NCI-H82 (cell line): ENCODE measurements at regions not wholly inside any gene's neighbourhood (a gene's known extent, or its start where the extent isn't known, plus 50 kb on each side); places are given as distances from the start of the nearest gene placed in this dataset.

Source experiments
- DNase-seq: peaks from one replicate; lab custom pipeline; 2025; lab: John Stamatoyannopoulos, UW

DNA sequence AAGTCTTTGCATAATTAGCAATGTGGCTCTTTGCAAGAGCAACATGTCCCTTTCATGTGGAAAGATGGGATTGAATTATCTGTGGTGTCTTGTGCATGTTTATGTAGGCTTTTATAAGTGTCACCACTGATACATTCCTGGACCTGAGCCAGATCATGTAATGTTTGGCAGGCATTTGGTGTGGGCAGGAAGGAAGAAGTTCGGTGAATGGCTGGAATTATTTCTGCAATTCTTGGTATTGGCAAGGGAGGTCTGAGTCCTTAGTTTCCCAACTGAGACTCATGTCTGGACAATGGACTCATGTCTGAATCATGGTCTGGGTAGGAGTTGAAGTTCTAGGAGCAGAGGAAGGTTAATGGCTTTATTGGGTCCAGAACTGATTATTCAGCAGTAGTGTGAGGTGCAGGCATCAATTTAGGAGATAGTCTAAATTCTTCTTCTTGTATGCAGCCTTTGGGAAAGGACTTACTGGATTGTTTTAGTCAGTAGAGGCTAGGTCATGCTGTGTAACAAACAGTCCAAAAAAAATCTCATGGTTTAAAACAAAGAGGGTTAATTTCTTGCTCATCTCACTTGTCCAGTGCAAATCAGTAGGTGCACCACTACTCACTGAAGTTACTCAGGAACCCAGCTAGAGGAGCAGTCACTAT lies 186.5 kb upstream of the LHX5 start:
- peak; percentile 31 for DNase-seq

DNA sequence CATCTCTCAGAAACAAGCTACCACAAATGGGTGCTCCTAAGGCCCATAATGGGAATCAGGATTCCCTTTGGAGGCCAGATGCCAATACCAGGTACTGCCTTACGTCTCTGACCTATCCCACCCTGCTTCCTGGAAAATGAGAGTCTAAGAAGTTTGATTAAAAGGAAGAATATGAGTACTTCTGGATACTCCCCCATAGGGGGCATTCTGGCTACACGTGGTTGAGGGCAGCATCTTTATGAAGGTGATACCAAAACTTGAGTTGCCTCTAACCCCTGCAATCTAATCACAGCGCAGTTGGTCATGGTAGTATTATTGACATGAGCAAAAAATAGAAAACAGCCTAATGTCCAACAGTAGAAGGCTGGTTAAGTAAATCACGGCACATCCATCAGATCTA lies 184.2 kb upstream of the LHX5 start:
- peak; percentile 45 for DNase-seq

DNA sequence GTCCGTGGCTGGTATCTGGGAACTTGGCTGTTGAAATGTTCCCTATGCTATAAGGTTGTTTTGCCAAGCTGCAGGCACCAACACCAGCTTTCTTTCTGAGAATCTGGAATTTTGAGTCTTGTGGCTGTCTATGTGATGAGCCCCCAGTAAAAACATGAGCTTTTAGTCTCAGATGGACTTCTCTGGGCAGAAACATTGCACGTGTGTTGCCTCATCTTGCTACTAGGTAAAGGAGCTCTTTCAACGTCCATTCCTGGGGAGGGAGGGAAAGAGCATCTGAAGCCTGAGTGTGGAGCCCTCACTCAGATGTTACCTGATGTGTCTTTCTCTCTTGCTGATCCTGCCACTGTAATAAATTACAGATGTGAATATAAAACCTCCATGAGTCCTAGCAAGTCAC lies 183.8 kb upstream of the LHX5 start:
- DNase-seq, result no peak

DNA sequence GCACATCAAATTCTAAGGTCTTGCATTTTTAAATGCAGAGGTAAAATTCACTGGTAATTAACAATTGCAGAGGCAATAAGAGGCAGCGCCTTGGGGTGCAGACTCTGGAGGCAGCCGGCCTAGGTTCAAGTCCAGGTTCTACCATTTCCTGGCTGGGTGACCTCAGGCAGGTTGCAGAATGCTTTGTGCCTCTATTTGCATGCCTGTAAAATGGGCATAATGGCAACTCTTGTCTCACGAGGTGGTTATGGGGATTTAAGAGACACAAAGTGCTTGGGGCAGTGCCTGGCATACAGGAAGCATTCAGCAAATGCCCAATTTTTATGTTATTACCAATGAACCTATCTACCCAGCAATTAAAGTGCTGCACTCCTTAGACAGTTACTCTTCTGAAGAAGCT lies 180.0 kb upstream of the LHX5 start:
- no peak for DNase-seq

DNA sequence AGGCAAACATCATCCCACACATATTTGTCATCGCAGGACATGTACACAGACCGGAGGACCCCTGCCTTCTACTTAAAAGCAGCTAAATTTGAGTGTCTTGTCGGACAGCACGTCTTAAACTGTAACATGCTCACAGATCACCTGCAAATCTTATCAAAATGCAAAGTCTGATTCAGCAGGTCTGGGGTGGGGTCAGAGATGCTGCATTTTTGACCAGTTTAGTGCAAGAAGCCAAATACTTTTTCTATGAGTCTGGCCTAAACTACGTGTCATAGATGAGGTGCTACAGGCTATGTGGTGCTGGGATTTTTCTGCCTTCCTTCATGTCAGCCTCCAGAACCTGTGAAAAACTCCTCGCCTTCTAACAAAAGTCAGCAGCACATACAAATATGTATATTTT lies 178.8 kb upstream of the LHX5 start:
- DNase-seq, result no peak

DNA sequence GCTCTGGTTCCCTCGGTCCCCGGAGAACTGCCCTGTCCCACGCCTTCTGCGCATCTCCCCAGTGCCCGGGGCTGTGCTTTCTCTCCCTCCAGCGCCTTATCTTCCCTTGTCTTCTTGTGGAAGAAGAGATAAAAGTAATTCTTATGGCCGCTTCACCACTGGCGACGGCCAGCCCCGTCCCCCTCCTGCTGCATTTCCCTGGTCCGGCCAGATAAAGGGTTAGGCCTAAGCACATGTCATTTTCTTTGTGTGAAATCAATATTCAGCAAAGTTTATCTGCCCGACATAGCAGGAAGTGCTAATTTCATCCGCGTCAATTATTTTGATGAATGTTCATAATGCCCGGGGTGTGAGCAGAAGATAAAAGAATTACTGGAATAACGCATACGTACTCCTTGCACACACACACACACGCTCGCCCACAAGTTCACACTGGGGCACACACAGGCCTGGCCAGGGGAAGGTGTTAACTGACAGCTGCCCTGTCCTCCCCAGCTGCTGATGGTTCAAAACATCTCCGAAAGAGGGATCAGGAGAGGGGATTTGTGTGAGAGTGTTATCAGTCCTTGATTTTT lies 177.7 kb upstream of the LHX5 start:
- peak; percentile 46 for DNase-seq

DNA sequence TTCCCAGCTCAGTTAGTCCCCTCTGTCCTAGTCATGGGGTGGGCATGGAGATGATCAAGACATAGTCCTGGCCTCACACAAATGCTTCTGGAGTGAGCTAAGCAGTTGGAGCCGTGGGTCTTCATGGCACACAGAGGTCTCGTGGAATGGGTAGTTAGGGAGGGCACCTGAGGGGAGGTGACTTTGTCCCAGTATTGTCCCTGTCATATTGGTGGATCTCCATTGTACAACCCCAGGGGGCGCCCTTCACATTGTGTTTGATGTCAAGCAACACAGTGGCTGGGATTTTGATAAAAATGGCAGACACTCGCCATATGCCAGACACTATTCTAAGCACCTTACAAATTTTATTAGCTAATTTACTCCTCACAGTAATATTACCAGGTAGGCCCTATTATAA lies 175.4 kb upstream of the LHX5 start:
- peak; percentile 65 for DNase-seq

DNA sequence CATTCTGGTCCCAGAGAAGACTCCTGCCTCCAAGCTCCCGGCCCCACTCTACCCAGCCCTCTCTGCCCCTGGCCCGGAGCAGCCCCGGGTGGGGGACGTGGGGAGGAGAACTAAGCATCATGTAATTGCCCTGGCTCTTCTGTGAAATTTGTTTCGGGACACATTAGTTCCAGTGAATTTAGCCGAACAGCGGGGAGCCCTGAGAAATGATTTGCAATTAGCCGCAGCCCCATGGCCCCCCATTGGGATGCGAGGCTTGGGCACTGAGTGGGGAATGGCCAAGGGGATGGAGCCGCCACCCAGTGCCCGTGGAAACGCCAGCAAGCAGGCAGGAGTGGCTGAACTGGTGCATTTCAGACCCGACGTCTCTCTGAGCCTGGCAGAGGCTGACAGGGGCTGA lies 173.9 kb upstream of the LHX5 start:
- DNase-seq, result no peak

DNA sequence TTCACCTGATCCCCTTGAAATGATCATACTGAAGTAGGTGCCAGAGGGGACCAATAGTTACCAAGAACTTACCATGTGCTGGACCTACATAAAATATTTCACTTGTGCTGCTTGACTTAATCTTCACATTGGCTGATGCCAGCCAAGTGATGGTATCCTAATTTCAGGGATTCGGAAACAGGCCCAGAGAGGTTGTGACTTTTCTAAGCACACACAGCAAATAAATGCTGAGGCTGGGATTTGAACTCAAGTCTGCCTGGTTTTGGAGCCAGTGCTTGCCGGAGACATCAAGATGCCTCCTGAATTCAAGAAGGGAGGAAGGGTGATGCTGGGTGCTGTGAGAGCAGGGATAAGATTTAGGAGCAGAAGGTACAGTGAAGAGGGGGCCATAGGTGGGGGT lies 173.5 kb upstream of the LHX5 start:
- no peak for DNase-seq

DNA sequence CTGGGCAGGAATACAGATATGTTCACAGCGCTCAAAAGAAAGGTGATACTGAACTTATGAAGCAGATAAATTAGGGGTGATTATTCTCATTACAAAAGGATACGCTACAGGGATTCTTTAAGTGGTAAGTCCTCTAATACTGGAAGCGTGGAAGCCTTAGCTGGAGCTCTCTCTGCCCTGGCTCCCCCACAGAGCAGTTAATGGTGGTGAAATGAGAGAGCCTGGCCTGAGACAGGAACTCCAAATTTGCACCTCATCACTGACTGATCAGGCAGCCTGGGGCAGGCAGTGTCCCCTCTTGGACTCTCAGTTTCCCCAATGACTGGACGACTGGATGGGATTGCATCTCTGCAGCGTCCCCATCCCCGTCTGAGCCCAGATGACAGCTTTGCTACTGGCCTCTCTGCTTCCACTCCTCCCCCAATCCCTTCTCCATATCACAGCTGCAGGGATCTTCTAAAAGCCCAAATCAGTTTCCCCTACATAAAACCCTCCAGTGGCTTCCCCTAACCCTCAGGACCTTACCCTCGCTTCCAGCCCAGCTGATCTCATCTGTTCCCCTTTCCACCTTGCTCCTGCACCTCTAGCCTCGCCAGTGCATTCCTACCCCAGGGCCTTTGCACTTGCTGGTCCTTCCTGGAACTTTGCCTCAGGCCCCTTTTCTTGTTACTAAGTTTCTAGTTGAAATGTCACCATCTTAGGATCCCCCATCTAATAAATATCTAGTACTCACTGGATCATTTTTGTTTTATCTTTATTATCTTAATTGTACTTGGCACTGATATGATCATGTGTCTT lies 171.7 kb upstream of the LHX5 start:
- DNase-seq, result no peak

DNA sequence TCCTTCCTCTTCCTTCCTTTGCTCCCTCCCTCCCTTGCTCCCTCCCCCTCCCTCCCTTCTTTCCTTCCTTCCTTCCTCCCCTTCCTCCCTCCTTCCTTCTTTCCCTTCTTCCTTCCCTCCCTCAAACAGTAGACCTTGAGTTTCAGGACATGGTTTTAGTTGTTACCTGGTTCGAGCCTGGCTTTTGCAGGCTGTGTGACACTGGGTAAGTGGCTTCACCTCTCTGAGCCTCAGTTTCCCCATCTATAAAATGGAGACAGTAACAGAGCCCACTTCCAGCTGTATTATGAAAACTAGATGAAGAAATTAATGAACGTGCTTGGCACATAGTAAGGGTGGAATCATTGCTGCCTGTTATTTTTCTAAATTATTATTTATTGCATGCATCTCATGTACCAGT lies 171.0 kb upstream of the LHX5 start:
- no peak for DNase-seq

DNA sequence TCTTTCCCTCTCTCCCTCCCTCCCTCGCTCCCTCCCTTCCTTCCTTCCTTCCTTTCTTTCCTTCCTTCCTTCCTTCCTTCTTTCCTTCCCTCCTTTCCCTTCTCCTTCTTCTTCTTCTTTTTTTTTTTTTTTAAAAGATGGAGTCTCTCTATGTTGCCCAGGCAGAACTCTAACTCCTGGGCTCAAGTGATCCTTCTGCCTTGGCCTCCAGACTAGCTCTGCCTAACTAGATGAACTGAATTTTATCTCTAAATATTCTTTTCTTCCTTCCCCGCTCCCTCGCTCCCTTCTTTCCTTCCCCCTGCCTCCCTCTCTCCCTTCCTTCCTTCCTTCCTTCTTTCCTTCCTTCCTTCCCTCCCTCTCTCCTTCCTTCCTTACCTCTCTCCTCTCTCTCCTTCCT lies 170.5 kb upstream of the LHX5 start:
- no peak for DNase-seq

DNA sequence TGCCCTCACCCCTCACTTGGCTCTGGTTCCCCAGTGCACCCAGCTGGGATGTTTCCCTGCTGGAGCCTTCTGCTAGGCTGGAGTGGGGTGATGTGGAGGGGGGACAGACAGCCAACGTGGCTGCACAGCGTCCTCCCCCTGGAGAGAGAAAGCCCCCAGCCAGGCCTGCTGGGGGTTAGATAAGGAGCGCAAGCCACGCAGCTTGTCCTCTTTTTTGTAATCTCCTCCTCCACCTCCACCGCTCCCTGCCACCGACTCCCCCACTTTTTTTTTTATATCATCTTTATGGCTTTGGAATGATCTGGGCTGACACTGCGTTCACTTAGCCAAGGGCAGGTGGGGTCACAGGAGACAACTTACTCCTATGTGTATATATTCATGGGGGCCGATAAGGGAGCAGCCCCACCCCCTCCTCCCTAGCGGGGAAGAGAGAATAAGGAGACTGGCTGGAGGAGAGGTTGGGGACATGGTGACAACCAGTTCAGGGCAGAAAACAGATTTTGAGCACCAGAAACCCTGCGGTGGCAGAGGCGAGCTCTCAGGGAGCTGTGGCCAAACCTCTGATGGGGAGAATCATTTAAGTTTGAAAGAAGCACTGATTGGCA lies 169.9 kb upstream of the LHX5 start:
- DNase-seq, result no peak

DNA sequence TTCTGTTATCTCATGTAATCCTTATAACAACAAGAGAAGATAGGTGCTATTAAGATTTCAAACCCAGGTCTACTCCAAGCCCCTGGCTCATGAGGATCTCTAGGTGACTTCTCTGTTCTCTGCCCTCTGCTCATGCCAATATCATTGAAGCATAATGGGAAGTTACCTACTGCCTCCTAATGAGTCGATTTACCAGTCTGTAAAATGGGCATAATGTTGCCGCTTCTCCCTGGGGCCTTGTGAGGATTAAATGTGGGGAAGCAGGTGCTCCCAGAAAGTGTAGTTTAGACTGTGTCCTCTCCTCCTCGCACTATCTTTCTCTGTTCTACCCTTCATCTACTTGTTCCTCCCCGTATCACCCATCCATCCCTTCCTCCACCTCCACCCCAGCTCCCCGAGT lies 169.2 kb upstream of the LHX5 start:
- no peak for DNase-seq

DNA sequence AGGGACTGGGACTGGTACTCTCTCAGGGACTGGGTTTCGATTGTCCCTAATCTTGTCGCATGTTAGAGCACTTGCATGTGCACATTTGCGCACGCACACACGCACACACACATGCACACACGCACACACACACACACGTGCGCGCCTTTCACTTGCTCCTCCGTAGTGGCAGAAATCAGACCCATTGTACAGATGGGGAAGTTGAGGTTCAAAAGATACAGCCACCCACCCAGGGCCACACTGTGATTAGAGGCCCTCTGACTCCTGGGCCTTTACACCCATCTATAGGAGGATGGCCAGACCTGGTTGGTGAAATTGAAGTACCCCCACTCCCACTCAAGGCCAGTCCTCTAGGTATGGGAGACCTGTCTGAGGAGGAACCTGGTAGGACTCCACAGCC lies 167.8 kb upstream of the LHX5 start:
- no peak for DNase-seq

DNA sequence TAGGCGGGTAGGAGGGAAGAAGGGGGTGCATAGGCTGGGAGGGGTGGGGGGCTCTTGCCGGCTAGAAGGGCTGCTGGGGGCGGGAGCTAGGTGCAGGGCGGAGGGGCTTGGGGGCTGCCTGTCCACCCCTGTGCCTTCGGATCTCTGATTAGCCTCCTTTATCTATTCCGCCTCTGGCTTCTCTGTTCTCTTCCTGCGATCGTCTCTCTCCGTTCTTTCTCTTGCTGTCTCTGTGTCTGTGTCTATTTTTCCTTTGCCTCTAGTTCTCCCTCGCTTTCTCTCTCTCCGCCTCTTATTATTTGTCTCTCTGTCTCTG lies 166.7 kb upstream of the LHX5 start:
- DNase-seq, result no peak

DNA sequence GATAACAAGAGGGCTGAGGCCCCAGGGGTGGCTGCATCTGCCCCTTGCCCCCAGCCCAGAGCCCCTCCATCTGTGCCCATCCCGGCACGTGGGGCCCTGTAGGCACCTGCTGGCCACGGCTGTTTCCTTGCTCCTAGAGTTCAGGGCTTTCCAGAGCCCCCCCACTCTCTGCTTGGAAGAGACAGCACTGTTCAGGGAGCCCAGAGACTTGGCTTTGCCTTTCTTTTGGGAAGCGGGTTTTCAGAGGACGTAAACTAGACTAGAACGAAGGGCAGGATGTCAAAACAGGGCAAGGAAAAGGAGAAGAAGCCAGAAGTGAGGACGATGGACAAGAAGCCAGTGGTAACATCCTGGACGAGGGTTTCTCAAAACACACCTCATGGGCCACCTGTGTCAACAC lies 163.3 kb upstream of the LHX5 start:
- peak; percentile 79 for DNase-seq

DNA sequence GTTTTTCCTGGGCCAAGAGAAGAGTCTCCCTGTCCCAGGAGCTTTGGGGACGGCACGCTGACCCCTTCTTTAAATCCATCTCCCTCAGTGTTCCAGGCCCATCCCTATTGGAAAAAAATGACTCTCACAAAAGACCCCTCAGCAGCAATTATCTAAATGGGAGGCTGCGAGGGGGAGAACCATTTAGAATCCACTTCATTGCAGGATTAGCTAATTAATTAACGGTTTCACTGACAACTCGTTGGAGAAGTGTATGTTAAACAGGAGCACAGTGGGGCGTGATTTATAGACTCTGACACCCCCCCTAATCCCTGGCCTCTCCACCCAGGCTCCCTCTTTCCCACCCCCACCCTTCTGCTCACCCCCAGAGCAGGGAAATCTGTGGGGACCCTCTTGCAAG lies 162.8 kb upstream of the LHX5 start:
- peak; percentile 90 for DNase-seq

DNA sequence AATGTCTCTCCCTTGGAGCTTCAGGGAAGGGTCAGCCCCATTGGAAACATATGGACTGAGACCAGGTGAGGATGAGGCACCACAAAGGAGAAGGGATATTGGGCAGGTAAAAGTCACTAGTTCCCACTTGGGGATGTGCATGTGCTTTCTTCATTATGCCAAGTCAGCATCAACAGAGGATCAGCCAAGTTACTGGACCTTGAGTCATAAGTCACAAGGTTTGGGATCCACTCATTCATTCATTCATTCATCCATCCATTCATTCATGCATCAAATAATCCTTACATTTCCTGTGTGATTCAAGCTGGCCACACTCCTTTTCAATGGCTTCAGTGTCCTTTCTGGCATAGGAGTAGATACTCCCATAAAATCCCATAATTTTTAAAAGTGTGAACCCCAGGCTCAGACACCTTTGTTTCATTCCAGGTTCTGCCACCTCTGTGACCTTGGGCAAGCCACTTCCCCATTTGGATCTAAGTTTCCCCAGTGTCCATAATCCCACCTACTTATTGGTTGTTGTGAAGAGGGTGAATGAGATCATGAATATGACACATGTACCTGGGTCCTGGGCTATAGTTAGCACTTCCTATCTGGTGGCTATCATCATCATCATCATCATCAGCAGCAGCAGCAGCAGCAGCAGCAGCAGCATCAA lies 162.1 kb upstream of the LHX5 start:
- no peak for DNase-seq

DNA sequence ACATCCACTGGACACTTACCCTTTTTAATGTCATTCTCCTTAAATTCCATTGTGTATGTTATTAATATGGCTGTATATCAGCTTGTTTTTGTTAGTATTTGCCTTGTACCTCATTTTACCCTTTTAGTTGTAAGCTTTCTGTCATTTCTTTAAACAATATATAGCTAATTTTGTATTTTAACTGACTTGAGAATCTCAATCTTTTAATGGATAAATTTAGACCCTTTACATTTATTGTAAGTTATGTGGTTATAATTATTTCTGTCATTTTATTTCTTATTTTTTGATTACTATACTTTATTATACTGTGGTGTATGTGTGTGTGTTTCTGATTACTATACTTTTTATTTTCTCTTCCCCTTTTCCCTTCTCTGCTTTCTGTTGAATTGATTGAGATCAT lies 159.0 kb upstream of the LHX5 start:
- no peak for DNase-seq

DNA sequence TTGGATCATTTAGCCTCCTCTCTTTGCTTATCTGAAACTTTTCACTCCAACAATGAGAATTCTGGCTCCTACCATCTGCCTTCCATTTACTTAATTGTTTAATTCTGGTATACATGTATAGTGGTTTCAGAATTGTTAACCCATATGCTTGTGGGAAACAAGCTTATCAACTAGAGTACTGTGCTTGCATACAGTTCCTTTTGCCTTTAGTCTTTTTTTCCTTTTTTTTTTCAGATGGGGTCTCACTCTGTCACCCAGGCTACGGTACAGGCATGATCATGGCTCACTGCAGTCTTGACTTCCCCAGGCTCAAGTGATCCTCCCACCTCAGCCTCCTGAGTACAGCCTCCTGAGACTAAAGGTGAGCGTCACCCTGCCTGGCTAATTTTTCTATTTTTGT lies 153.8 kb upstream of the LHX5 start:
- no peak for DNase-seq

DNA sequence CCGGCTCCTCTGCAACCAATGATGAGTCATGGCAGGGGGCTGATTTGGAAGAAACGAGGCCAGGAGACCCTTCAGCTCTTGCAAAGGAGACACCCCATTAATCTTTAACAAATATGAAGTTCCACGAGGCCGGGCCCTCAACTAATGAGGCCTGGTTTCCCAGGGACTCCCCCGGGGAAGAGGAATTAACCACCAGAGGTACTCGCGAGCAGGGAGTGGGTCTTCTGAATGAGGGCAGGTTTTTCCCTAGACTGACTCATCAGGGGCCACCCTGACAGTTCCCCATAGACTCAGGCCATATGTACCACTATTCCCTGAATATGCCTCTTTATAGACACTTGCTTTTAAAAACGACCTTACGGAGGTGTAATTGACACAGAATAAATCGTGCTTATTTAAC lies 150.7 kb upstream of the LHX5 start:
- DNase-seq, result no peak

DNA sequence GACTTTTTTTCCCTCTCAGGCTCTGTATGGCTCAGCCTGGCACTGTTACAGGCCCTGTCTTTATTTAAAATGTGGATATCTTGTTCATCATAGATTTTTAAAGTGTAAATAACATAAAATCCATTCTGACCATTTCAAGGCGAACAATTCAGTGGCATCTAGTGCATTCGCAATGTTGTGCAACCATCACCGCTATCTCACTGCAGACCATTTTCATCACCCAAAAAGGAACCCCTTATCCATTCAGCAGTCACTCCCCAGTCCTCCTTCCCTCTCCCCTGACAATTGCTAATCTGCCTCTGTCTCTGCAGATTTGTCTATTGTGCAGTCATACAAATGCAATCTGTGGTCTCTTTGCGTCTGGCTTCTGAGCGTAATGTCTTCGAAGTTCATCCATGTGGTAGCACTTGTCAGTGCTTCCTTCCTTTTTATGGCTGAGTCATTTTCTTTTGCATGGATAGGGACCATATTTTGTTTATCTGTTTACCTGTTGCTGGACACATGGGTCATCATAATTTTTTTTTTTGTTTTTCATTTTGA lies 148.8 kb upstream of the LHX5 start:
- no peak for DNase-seq
